ENCODE measurements at regions not wholly inside any gene's neighbourhood (a gene's known extent, or its start where the extent isn't known, plus 50 kb on each side); places are given as distances from the start of the nearest gene placed in this dataset.

DNA sequence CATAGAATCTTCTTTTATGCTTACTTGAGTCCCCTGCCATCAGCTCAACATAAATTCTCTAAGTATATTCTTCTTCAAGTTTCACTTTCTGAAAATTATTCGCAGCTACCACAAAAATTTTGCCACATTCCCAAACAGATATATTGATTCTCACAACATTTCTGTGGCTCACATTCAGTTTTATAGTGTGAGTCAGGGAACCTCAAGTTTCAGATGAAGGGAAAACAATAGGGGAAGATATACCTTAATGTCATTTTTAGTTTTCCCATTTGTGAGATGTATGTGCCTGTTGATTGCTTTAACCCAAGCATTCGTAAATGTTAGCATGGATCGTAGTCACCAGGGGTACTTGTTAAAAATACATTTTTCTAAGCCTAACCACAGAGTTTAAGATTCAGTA lies 465.8 kb downstream of the CCER1 start:
- TF ChIP-seq EZH2 (IDR thresholded peaks at IDR 0.05; ENCODE audit: borderline replicate concordance, low read length), result no peak
- TF ChIP-seq, protein P1, sequence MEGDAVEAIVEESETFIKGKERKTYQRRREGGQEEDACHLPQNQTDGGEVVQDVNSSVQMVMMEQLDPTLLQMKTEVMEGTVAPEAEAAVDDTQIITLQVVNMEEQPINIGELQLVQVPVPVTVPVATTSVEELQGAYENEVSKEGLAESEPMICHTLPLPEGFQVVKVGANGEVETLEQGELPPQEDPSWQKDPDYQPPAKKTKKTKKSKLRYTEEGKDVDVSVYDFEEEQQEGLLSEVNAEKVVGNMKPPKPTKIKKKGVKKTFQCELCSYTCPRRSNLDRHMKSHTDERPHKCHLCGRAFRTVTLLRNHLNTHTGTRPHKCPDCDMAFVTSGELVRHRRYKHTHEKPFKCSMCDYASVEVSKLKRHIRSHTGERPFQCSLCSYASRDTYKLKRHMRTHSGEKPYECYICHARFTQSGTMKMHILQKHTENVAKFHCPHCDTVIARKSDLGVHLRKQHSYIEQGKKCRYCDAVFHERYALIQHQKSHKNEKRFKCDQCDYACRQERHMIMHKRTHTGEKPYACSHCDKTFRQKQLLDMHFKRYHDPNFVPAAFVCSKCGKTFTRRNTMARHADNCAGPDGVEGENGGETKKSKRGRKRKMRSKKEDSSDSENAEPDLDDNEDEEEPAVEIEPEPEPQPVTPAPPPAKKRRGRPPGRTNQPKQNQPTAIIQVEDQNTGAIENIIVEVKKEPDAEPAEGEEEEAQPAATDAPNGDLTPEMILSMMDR (conservative IDR thresholded peaks at IDR 0.05 in 1 of 2, IDR thresholded peaks at IDR 0.05 in 1 of 2; ENCODE audit: extremely low read depth in 1 of 2, insufficient read depth in 1 of 2, low read depth in 1 of 2, low read length in 2 of 2), result no peak
